H9 (cell line): ENCODE measurements at regions not wholly inside any gene's neighbourhood (a gene's known extent, or its start where the extent isn't known, plus 50 kb on each side); places are given as distances from the start of the nearest gene placed in this dataset.

Experiments used
- DNase-seq: peaks from one replicate; pipeline ENCODE4 v3.0.0-alpha.2; 2017
- H2AFZ ChIP-seq: one replicate; pipeline ENCODE4 v1.6.1; 2013; ENCODE audit warnings: mild to moderate bottlenecking, low read length, control low read depth, moderate library complexity
- H2AK5ac ChIP-seq: 2 replicates; pipeline ENCODE4 v1.6.1; 2013; ENCODE audit warnings: low read length, control low read depth, mixed read lengths; ENCODE audit not compliant: insufficient read length
- H2BK120ac ChIP-seq: one replicate; pipeline ENCODE4 v1.6.1; 2013; ENCODE audit warnings: low read depth, mild to moderate bottlenecking, low read length, control low read depth, inconsistent platforms; ENCODE audit not compliant: poor library complexity, severe bottlenecking
- H2BK12ac ChIP-seq: 2 replicates; pipeline ENCODE4 v1.6.1; 2013; ENCODE audit warnings: low read length, control low read depth, mixed read lengths, low read depth; ENCODE audit not compliant: insufficient read length
- H2BK15ac ChIP-seq: 2 replicates; pipeline ENCODE4 v1.6.1; 2013; ENCODE audit warnings: low read depth, low read length, control low read depth
- H2BK20ac ChIP-seq: one replicate; pipeline ENCODE4 v1.6.1; 2013; ENCODE audit warnings: low read depth, mild to moderate bottlenecking, low read length, control low read depth, inconsistent platforms; ENCODE audit not compliant: poor library complexity, severe bottlenecking
- H2BK5ac ChIP-seq: 2 replicates; pipeline ENCODE4 v1.6.1; 2013; ENCODE audit warnings: low read length, control low read depth, mixed read lengths; ENCODE audit not compliant: insufficient read length
- H3K14ac ChIP-seq: 2 replicates; pipeline ENCODE4 v1.6.1; 2013; ENCODE audit warnings: low read length, control low read depth; ENCODE audit not compliant: insufficient read depth
- H3K18ac ChIP-seq: 2 replicates; pipeline ENCODE4 v1.6.1; 2013; ENCODE audit warnings: low read depth, mild to moderate bottlenecking, mixed read lengths, low read length, control low read depth; ENCODE audit not compliant: insufficient read length
- H3K23ac ChIP-seq: 2 replicates; pipeline ENCODE4 v1.6.1; 2013; ENCODE audit warnings: low read length, control low read depth, mixed read lengths, low read depth; ENCODE audit not compliant: insufficient read length
- H3K23me2 ChIP-seq: 2 replicates; pipeline ENCODE4 v1.6.1; 2013; ENCODE audit warnings: low read depth, mild to moderate bottlenecking, mixed read lengths, low read length, control low read depth; ENCODE audit not compliant: insufficient read length, poor library complexity, severe bottlenecking
- H3K27ac ChIP-seq: 2 replicates; pipeline ENCODE4 v1.5.1; 2013; ENCODE audit warnings: low read length, control low read depth, mixed read lengths, low read depth; ENCODE audit not compliant: insufficient read length
- H3K27me3 ChIP-seq: 2 replicates; pipeline ENCODE4 v1.6.1; 2013; ENCODE audit warnings: low read length, control low read depth, inconsistent platforms; ENCODE audit not compliant: insufficient read depth
- H3K4ac ChIP-seq: 2 replicates; pipeline ENCODE4 v1.6.1; 2013; ENCODE audit warnings: low read depth, mild to moderate bottlenecking, control low read depth, inconsistent platforms, low read length, moderate library complexity
- H3K4me1 ChIP-seq: 2 replicates; pipeline ENCODE4 v1.6.1; 2013; ENCODE audit warnings: low read length, control low read depth, inconsistent platforms; ENCODE audit not compliant: insufficient read depth
- H3K4me2 ChIP-seq: 2 replicates; pipeline ENCODE4 v1.6.1; 2013; ENCODE audit warnings: low read length, control low read depth, mixed read lengths; ENCODE audit not compliant: insufficient read length, insufficient read depth
- H3K56ac ChIP-seq: 2 replicates; pipeline ENCODE4 v1.6.1; 2013; ENCODE audit warnings: low read depth, mild to moderate bottlenecking, mixed read lengths, low read length, control low read depth; ENCODE audit not compliant: insufficient read length
- H3K79me1 ChIP-seq: 2 replicates; pipeline ENCODE4 v1.6.1; 2013; ENCODE audit warnings: low read depth, mild to moderate bottlenecking, moderate library complexity, low read length, control low read depth, inconsistent platforms; ENCODE audit not compliant: insufficient read depth, poor library complexity, severe bottlenecking
- H3K79me2 ChIP-seq: 2 replicates; pipeline ENCODE4 v1.6.1; 2013; ENCODE audit warnings: low read length, control low read depth, inconsistent platforms; ENCODE audit not compliant: insufficient read depth
- H3K9ac ChIP-seq: 2 replicates; pipeline ENCODE4 v1.6.1; 2013; ENCODE audit warnings: low read length, control low read depth, mixed read lengths; ENCODE audit not compliant: insufficient read length; ENCODE audit errors: extremely low read depth
- H3K9me3 ChIP-seq: one replicate; pipeline ENCODE4 v1.6.1; 2013; ENCODE audit warnings: low read depth, low read length, inconsistent platforms; ENCODE audit not compliant: control insufficient read depth
- H3T11ph ChIP-seq: one replicate; pipeline ENCODE4 v1.6.1; 2013; ENCODE audit warnings: mild to moderate bottlenecking, low read length, control low read depth, inconsistent platforms
- H4K20me1 ChIP-seq: one replicate; pipeline ENCODE4 v1.6.1; 2013; ENCODE audit not compliant: control insufficient read depth, insufficient read length, insufficient read depth
- H4K5ac ChIP-seq: 2 replicates; pipeline ENCODE4 v1.6.1; 2013; ENCODE audit warnings: low read depth, mild to moderate bottlenecking, mixed read lengths, low read length, control low read depth; ENCODE audit not compliant: insufficient read length
- H4K8ac ChIP-seq: replicated peaks from 2 replicates; pipeline ENCODE4 v1.6.1; 2013; ENCODE audit warnings: low read length, control low read depth, mixed read lengths, low read depth; ENCODE audit not compliant: insufficient read length
- H4K91ac ChIP-seq: 2 replicates; pipeline ENCODE4 v1.6.1; 2013; ENCODE audit warnings: low read depth, mild to moderate bottlenecking, moderate library complexity, mixed read lengths, low read length, control low read depth; ENCODE audit not compliant: insufficient read length
- H3K27ac Mint-ChIP-seq, 3 experiments: 2 replicates in 2 of 3; 3 replicates in 1 of 3; pipeline ENCODE4 v1.8.0; 2020 to 2021; ENCODE audit warnings: mixed read lengths in 3 of 3, mild to moderate bottlenecking in 1 of 3, moderate library complexity in 1 of 3
- H3K27me3 Mint-ChIP-seq: 2 replicates; pipeline ENCODE4 v1.8.0; 2021; ENCODE audit warnings: low read depth, mild to moderate bottlenecking, moderate library complexity, mixed read lengths
- H3K36me3 Mint-ChIP-seq, 3 experiments: 2 replicates in 2 of 3; 3 replicates in 1 of 3; pipeline ENCODE4 v1.8.0; 2020 to 2021; ENCODE audit warnings: low read depth in 3 of 3, mixed read lengths in 3 of 3; ENCODE audit not compliant: insufficient read depth in 1 of 3
- H3K4me1 Mint-ChIP-seq, 2 experiments: 2 replicates each; pipeline ENCODE4 v1.8.0; 2020; ENCODE audit warnings: mixed read lengths in 2 of 2
- H3K4me3 Mint-ChIP-seq, 2 experiments: 2 replicates in 1 of 2; 3 replicates in 1 of 2; pipeline ENCODE4 v1.8.0; 2020 to 2021; ENCODE audit warnings: mild to moderate bottlenecking in 2 of 2, mixed read lengths in 2 of 2, moderate library complexity in 1 of 2
- H3K9me3 Mint-ChIP-seq, 2 experiments: 2 replicates in 1 of 2; 3 replicates in 1 of 2; pipeline ENCODE4 v1.8.0; 2020; ENCODE audit warnings: mild to moderate bottlenecking in 2 of 2, mixed read lengths in 2 of 2, moderate library complexity in 1 of 2
- WGBS: extraction: QIAGEN DNeasy Blood & Tissue Kit; methylation state at CpG from one replicate; pipeline ENCODE4 v1.1.7; 2013; ENCODE audit warnings: missing lambda C conversion rate, low lambda C conversion rate, mixed read lengths; ENCODE audit not compliant: insufficient read length; ENCODE audit errors: extremely low coverage; 5-methylcytosine and 5-hydroxymethylcytosine counted together
- TF ChIP-seq, protein P1 (sequence below): fragments of 200-600 bp; sonication (generic); conservative IDR thresholded peaks from 3 replicates; pipeline ENCODE4 v1.8.0; 2021; ENCODE audit warnings: antibody characterized with exemption, mild to moderate bottlenecking

DNA sequence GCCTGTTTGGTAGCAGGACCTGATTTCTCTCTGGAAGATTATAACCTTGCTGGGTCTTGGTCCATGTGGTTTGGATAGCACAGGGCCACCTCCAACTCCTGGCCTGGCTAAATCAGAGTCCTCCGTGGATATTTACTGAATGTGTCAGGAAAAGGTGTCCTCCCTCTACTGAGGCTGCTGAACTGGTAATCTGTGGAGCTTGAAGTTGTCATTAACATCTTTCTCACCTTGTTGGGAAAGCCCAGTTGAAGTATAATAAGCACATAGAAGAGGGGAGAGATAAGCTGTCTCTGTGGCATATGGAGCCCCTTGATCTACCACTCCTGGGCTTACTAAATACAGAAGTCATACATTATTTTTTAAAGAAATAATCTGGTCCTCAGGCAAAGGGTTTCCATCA, 294.3 kb upstream of the B3GALT2 start:
- Histone ChIP-seq H3K27ac (no peak overlapping the region), H3K4ac (no peak overlapping the region), H3K27me3 (no peaks in the 10 kb centered on the region), H3K4me1 (no peaks in the 10 kb centered on the region), H3K23me2 (no peaks in the 10 kb centered on the region), H3K14ac (no peak overlapping the region), H4K20me1 (no peaks in the 10 kb centered on the region), H3K56ac (no peak overlapping the region), H4K5ac (no peak overlapping the region), H3K79me2 (no peaks in the 10 kb centered on the region), H2BK5ac (no peak overlapping the region), H3K9ac (no peak overlapping the region), H4K8ac (no peak overlapping the region), H2BK120ac (no peak overlapping the region), H2BK20ac (no peak overlapping the region), H3K9me3 (no peaks in the 10 kb centered on the region), H4K91ac (no peak overlapping the region), H3T11ph (no peak overlapping the region), H2AFZ (no peak overlapping the region), H3K23ac (no peak overlapping the region), H3K4me2 (no peak overlapping the region), H2BK15ac (no peak overlapping the region), H3K79me1 (no peaks in the 10 kb centered on the region), H2AK5ac (no peak overlapping the region), H2BK12ac (no peak overlapping the region), H3K18ac (no peak overlapping the region)
- H3K36me3 Mint-ChIP-seq: no peaks in the 10 kb centered on the region
- H3K4me3 Mint-ChIP-seq: no peak overlapping the region
- no peaks in the 10 kb centered on the region for H3K9me3 Mint-ChIP-seq
- H3K27me3 Mint-ChIP-seq: no peaks in the 10 kb centered on the region
- no CpG with 5 or more reads among the region's 1 CpG for WGBS
- H3K27ac Mint-ChIP-seq: no peak overlapping the region
- no peak for DNase-seq
- no peaks in the 10 kb centered on the region for H3K4me1 Mint-ChIP-seq
- TF ChIP-seq, protein P1, sequence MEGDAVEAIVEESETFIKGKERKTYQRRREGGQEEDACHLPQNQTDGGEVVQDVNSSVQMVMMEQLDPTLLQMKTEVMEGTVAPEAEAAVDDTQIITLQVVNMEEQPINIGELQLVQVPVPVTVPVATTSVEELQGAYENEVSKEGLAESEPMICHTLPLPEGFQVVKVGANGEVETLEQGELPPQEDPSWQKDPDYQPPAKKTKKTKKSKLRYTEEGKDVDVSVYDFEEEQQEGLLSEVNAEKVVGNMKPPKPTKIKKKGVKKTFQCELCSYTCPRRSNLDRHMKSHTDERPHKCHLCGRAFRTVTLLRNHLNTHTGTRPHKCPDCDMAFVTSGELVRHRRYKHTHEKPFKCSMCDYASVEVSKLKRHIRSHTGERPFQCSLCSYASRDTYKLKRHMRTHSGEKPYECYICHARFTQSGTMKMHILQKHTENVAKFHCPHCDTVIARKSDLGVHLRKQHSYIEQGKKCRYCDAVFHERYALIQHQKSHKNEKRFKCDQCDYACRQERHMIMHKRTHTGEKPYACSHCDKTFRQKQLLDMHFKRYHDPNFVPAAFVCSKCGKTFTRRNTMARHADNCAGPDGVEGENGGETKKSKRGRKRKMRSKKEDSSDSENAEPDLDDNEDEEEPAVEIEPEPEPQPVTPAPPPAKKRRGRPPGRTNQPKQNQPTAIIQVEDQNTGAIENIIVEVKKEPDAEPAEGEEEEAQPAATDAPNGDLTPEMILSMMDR: no peak
